Stimulated activated CD8-positive, alpha-beta memory T cell treated with anti-CD3 and anti-CD28 coated beads, Interleukin-7, amount 100 ng/mL, for 4 hours (primary cell): ENCODE measurements at regions not wholly inside any gene's neighbourhood (a gene's known extent, or its start where the extent isn't known, plus 50 kb on each side); places are given as distances from the start of the nearest gene placed in this dataset.

ENCODE experiments used
- DNase-seq, 2 donors: peaks; one replicate each; pipeline ENCODE4 v3.0.0-alpha.2; 2020; ENCODE audit warnings: low read depth in 2 of 2

DNA sequence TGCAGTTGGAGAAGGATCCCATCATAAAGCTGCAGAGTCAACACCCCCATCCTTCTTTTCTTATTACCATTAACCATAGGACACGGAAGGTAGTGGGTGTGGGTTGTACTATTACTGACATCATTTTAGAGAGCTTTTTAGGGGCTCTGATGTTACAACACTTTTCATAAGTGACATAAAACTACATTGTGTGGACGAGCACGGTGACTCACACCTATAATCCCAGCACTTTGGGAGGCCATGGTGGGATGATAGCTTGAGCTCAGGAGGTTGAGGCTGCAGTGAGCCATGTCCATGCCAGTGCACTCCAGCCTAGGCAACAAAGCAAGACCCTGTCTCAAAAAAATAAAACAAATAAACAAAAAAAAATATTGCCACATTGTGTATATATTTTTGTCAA, 167.1 kb downstream of the DUSP6 start:
- no peak for DNase-seq

DNA sequence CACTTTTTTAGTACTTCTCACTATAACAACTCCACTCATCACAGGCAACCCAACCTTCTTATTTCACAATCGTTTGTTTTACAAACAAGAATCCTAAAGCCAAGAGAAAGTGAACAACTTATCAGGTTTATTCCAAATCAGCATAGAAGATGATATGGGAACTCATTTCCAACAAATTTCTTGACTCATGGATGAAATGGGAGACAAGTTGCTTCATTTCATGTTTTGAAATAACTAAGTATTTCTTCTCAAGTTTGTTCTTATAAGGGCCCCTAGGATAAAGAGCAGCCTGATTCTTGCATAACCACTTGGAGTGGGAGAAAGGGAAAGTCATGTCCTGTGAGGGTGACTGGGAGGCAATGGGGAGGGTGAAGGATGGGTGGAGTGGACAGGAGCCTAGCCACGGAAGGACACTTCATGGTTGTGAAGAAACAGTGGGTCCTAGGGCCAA, 168.3 kb downstream of the DUSP6 start:
- DNase-seq = no peak

DNA sequence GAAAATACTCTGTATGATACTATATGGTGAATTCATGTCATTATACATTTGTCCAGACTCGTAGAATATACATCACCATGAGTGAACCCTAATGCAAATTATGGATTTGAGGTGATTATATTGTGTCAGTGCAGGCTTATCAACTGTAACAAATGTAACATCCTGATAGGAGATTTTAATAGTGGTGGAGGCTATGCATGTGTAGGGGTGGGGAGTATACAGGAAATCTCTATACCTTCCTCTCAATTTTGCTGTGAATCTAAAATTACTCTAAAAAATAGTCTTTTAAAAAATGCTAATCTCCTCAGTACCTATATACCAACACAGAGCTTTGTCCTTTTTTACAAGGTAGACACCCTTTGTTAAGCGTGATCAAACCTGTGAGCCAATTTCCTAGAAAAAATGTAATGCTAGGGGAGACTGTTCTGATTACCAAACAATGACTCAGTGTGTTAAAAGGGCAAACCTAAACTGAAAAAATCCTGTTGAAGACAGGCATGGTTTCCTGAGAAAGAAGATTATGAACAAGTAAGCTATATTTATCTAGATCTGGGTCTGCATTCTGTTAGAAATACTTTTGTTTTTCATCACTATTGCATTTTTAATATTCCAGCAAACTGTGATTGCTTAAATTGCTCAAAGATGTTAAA, 170.9 kb downstream of the DUSP6 start:
- no peak for DNase-seq

DNA sequence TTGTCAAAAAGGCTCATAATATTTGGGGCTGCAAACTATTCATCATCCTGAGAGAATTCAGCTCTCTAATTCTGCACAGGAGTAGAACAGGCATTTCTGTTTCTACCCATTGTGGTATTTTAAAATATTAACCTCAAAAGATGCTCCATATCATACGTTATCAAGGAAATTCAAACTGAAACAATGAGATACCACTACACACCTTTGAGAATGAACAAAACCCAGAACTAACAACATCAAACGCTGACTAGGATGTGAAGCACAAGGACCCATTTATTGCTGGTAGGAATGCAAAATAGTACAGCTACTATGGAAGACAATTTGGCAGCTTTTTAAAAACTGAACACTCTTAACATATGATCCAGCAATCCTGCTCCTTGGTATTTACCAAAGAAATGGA, 171.8 kb downstream of the DUSP6 start:
- no peak for DNase-seq

DNA sequence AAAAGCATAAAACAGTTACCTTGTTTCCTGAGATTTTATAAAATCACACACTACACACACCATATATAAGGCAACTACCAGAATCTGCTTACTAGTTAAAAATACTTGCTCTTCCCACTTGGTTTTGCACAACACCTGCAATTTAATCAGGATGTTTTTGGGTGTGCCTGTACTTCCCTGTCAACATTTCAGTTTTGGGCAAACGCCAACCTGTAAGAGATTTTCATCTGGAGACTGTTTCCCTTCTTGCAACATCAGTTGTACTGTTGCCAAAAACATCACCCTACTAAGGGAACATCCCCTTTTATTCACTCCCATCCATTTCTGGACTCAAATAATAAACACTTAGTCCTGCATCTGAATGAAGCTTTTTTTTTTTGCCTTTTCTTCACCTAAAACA, 172.3 kb downstream of the DUSP6 start:
- DNase-seq = no peak

DNA sequence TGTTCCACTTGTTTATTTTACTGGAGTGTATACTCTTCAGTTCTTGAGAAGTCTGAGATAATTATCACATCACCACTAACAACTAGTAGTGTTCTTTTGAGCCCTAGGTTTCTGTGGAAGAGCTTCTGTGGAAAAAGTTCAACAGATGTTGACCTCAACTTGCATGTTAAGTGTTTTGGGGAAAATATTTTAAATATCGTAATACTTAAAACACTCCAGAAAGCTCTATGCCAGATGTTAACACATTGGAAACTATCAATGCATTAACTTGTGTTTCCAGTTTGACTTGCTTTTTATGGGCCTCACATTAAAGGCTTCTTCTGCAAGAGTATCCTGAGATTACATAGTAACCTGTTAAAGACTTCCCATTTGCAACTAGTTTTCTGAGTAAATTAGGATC, 173.1 kb downstream of the DUSP6 start:
- DNase-seq = no peak

DNA sequence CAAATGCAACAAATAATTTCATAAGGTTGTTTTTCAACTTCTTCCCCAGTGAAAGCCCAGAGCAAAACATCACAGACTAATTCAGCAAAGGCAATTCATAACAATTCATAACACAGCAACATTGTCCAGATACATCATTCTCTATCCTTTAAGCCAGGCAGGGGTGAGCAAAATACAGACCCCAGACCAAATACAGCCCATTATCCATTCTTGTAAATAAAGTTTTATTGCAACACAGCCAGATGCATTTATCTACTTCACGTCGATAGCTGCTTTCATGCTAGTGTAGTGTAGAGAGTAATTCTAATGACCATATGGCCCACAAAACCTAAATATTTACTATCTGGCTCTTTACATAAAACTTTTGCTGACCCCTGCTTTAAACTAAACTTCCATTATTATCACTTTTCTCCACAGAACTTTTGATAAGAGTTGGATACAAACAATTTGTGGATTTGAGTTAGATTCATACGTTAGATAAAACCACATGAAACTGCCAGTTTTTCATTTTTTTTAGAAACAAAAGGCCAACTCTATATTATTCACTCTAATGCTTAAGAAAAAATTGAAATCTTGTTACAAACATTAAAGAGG, 174.4 kb downstream of the DUSP6 start:
- no peak for DNase-seq

DNA sequence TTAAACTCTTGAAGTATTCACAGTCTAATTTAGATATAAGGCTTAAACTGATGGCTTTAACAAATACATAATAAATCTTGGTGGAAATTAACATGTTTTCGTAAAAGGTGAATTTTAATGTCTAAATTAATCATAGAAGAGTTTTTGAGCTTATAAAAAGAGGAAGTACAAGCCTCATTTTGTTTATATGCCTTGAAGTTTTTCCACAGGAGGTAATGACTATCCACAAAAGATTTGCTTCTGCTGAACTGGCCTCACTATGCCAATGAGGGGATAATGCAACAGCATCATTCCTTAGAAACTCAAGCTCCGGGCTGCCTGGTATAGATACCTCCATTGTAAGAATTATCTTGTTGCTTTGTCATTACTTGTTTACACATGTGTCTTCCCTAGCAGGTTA, 175.6 kb downstream of the DUSP6 start:
- DNase-seq = no peak

DNA sequence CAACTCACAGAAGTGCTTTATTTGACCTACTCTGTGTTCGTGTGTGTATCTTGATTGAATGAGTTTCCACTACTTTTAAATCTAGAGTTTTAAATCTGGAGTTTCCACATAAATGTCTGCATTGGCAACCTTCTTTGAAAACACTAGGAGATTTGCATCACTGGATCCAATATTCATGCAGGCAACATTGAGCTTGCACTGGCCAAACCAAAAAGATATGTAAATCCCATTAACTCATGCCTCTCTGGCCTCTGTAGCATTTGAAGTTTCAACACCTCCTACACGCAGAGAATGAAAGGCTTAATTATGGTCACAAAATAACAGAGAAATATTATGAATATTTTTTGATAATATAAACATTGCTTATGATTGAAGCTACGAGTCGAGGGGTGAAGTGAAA, 178.6 kb downstream of the DUSP6 start:
- DNase-seq = no peak

DNA sequence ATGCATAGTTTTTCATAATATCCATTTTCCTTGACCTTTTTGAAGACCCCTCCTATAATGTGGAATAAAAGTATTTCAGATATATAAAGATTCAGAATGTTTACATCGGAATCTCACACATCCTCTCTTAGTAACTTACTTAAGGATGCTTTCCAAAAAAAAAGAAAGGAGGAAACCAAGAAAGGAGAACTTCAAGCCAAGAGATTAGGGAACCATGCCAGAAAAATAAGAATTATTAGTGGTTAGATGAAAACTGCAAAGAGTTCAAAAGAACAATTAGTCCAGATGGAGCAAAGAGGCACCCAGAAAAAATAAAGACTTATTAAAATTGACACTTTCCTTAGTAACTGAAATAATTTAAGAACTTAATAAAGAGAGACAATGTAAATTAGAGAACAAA, 179.2 kb downstream of the DUSP6 start:
- no peak for DNase-seq

DNA sequence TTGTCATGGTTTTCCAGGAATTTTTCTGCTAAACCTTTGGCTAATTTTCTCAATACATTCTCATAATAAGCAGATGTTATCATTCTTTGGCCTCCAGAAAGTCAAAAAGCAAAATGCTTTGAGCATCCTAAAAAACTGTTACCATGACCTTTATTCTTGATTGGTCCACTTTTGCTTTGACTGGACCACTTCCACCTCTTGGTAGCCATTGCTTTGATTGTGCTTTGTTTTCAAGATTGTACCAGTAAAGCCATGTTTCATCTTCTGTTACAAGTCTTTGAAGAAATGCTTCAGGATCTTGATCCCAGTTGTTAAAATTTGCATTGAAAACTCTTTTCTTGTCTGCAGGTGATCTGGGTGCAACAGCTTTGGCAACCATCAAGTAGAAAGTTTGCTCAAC, 180.1 kb downstream of the DUSP6 start:
- no peak for DNase-seq

DNA sequence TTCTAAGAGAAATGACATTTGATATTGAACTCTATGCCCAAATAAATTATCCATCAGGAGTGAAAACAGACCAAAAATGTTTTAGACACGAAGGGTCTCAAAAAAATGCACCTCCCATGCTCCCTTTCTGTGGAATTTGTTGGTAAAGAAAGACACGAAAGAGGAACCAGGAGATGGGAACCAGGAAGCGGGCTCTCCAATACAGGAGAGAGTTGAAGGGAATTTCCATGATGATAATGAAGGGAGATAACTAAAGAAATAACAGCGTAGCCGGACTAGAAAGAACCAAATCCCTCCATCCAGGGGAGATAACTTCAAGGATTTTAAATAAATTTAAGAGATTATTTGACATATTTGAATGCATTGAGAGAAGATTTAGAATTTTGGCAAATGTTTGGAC, 183.0 kb downstream of the DUSP6 start:
- no peak for DNase-seq

DNA sequence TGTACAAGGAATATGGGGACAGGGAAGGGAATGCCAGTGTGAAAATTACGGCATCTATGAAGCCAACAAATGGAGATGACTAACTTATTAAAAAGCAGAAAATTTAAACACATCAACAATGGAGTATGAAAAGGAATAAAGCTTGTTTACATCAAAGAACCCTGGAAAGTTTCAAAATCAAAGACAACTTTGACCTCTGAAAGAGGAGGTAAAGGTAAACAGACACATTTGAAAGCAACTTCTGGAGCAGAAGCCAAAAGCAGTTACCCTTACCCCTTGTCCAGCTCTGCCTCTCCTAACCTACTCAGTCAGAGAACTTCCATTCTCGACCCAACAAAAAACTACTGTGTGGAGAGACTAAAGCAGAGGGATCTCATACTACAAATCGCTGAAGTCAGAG, 184.3 kb downstream of the DUSP6 start:
- no peak for DNase-seq

DNA sequence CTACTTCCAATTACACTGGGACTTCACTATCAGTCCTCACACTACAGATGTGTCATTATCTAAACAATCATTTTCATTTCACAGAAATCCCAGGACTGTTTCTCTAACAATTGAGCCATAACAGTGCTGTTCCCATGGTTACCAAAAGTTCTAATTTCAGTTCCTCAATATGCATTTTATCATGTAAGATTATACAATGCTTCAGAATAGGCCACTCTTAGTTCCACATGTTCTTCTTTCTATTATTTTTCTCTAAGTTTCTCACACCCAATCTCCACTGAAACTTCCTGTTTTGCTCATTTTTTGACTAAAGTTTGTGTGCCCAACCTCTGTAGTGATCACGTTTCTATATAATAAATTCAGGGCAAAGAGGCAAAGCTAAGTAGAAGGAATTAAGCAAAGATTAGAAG, 185.8 kb downstream of the DUSP6 start:
- no peak for DNase-seq

DNA sequence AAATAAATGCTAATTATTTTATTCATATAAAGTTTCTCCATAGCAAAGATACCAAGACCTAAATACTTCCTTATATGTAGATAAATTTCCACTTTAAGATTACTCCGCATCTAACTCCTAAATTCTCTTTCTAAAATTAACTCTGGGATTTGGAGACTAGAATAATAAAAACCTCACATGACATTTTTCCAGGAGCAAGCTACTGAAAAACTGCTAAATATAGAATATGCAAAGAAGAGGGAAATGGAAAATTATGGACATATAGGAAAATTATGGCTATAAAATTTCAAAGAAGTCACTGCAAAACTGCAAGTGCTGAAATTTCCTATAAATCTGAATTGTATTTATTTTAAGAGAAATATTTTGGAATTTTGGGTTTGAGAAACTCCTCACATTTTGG, 186.2 kb downstream of the DUSP6 start:
- no peak for DNase-seq

DNA sequence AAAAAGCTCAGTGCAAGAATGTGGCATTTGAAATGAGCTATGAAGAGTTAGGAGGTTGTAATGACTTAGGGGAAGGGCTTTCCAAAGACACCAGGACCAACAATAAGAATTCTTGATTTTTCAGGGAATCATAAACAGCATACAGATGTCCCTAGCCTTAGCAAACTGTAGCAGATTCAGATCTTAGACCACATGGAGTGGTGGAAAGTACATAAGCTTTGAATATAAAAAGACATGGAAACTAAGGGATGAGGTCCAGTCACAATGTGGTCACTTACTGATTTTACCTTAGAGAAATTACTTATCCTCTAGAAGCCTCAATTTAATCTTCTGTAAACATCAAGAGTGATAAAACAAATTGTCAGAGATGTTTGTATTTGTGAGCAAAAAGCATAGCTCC, 186.6 kb downstream of the DUSP6 start:
- DNase-seq = no peak

DNA sequence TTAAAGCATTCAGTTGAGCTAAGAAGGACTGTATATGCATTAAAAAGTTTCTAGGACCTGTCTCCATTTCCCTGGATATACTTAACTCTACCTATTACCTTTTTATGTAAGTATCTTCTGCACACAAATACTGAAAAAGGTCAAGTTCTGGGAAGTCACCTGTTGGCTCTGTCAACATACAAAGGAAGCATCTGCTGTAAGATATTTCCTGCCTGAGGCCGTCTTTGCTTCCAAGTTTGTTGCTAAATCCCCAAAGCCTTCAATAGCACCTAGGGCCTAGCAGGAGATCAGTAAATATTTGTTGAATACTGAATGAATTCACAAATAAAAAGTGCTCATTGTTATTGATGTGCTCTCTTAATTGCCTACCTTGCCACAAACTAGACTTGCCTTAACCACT, 188.4 kb downstream of the DUSP6 start:
- no peak for DNase-seq

DNA sequence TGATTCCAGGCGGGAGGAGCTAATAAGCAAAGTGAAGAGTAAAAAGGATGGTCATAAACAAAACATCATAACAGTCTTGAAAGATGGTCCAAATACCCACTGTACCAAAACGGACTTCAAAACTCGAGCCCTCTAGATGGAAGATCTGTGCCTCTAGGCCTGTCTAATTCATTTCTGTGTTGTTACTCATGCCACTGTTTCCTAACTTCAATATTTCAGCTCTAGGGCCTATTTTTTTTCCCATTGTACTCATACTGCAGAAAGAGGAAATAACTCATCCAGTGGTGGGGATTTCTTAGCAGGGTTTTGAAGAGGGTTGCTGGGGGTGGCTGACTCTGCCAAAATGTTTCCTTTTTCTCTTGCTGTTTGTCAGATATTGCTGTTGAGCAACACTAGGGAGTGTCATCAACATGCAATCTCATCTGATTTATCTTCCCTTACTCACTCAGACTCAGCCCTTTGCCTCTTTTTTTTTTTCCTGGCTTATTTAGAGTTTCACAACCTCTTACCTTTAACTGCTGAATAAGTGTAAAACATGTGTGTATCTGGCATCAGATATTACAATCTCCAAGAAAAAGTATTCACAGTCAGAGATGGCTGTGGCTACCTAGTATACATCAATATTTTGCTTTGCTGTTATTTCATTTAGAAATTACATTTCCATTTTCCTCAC, 189.6 kb downstream of the DUSP6 start:
- DNase-seq = peak; percentile 44

DNA sequence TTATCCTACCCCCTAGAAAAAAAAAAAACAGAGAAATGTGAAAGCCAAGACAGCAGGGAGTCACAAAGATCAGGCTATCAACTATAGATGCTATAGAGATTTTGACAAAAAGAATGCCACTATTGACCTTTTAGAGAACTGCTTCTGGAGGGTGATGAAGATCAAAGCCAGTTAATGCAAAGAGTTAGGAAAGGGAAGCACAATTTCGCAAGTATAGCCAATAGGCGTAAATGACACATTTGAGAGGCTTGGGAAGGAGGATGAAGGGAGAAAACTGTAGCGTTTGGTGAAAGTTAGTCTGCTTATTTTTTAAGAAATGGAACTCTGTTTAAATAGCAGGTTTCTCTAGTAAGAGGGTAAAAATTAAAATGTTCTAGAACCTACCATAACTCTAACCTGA, 190.7 kb downstream of the DUSP6 start:
- no peak for DNase-seq

DNA sequence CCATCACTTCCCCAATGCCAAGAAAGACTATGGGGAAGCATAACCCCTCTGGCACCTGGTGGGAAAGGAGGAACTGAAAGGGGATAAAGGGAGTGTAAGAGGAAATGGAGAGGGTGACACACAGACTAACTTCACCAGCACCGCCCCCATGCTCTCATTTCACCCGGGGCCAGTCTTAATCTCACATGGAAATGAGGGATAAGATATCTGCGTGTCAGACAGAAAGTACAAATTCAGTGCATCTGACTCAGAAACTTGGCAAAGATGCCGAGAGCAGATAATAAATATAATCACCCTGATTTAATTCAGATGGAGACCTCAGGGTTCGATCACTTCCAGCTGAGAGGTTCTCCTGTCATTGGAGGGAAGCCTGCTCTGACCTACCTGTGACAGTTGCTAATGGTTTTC, 191.6 kb downstream of the DUSP6 start:
- DNase-seq = peak in 1 of 2 donors; percentile 3

DNA sequence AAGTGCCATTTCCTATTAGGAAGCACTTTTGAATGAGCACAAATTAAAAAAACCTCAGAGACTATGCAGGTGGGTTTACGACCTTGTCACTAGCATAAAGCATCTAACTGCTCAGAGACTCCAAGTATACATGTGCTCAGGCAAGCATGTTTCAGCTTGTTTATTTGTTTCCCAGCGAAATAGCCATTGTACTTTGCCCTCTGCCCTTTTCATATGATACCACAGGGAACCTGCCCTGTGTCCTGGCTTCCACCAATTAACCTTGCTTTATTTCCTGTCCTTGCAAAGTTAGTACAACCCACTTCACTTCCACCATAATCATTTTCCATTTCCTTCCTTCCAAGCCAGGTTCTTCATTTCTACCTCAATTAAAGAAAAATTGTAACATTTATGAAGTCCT, 194.9 kb downstream of the DUSP6 start:
- no peak for DNase-seq

DNA sequence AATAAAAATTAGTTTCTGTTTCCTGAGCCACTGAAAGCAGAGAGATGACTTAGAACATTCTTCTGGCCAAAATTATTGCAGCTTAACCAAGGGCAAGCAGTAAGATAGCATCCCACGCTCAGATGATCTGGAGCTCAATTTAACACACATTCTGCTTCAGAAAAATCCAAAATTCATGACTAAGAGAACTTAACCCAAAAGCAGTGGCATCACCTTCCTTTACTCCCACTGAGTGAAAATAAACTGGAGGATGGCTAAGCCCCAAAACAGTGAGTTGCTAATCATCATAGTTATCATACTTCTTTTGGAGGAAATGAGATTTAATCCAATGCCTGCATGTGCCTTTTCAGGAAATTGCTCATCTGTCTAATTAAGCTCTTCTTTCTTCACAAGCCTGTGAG, 195.4 kb downstream of the DUSP6 start:
- no peak for DNase-seq

DNA sequence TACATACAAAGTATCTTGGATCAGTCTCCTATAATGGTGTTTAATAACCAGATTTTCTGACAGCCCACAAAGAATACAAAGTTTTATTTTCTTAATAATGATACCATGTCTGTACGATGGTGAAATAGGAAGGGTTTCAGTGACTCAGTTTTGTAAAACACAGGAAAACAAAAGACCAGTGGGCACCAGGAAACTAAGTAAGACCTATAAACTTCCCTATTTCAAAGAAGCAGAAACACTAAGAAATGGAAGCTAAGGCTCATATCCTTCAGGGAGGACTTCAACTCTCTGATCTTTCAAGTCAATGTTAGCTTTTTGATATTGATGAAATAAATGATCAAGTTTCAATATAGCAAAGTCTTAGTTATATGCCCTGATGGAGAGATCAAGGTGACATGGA, 196.0 kb downstream of the DUSP6 start:
- DNase-seq = no peak

DNA sequence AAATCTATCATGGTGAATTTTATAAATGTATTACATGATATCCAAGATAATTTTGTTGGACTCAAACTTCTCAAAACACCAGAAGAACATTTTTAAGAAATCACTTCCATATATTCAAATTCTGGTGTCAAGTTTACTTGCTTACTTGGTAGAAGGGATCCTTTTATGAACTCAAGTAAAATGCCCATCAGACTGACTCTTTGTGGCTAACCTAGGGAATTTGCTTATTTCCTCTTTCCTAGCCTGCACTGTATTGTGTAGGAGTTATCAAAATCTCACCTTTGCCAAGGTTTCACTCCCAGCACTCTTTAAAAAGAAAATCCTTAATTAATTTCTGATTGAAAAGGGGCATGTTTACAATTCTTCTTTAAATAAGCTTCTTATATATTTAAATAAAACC, 196.5 kb downstream of the DUSP6 start:
- DNase-seq = no peak
